ENCODE measurements at regions not wholly inside any gene's neighbourhood (a gene's known extent, or its start where the extent isn't known, plus 50 kb on each side); places are given as distances from the start of the nearest gene placed in this dataset.
"Not testable (repeated sequence)": the region's sequence is repeated elsewhere in the genome, so short reads cannot be mapped to it uniquely, and the experiment has no call there.

DNA sequence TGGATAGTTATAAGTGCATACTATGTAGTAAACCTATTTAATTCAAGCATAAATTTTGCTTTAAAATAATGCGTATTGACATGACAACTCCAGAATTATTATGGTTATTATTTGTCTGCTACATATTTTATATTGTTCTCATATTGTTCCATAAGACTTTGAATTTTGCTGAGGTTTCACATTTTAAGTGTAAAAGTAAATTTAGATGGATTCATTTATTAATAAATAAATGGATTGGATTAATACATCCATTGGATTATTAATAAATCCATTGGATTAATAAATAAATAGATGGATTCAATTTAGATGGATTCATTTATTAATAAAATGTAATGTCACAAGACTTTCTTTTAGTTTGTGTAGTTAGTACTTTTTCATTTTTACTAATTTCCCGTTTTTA lies 1768.0 kb upstream of the PCDH10 start:
- FAIRE-seq, result peak; percentile 12

DNA sequence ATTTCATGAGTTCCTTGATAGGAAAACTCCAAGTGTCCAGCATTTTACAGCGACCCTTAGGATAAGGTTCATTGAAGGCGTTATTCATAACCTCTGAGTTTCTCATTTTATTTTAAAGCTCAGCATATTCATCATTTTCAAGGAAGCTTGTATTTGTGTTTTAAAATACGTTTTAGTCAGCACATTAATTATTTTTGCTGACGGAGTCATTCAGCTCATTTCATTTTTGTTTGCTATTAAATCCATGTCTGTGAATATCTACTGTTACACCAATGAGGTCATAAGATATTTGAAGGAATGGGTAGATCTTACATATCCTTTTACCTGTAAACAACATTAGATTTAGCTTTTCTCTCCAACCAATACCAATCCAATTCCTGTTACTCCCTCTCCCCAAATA lies 1766.3 kb upstream of the PCDH10 start:
- FAIRE-seq, result no peak

DNA sequence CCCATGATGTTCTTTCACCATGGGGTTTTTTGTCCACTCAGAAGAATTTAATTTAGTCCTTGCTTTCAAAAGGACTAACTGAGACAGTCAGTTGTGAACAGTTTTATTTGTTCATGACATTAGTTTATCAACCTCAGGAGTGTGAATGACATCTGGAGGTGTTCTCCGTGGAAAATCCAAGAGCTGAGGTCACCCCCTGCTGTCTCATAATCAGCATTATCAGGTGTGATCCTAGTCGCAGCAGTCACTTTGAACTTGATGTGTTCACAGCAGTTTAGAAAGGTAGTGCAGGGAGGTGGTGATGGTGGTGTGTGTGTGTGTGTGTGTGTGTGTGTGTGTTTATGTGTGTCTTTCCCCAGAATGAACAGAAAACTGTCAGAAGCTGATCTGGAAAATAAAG lies 1760.8 kb upstream of the PCDH10 start:
- FAIRE-seq, result no peak

DNA sequence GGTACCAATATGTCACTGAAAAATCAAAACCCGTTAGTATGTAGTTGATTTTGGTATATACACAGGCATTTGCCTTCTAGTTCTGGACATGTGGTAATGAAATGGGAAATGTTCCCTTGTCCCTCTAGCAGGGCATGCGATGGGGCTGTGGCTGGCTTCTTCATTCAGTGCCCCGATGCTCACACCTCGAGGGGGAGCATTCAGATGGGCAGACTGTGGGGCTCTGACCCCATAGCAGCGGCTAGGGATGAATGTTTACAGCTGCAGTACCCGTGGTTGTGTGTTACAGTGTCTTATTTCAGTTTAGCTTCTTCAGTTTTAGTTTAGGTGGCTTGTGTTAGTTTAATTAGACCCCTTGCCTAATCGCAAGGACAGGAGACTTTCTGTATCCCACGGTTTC lies 1741.0 kb upstream of the PCDH10 start:
- no peak for FAIRE-seq

DNA sequence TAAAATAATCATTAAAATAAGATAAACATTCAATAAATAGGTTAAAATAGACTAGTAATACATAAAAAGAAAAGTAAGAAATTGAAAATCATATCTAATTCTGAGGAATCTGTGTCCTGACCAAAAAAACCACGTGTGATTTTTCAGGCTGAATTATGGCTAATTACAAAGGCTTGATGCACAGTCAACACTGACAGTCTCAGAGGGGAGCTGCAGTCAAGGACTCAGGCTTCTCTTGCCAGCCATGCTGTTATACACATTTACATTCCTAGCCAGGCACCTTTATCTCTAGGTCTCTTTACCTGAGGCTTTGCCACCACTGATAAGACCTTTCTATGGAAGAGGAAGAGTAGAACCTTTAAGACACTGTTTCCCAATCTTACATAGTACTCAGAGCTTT lies 1737.7 kb upstream of the PCDH10 start:
- no peak for FAIRE-seq

DNA sequence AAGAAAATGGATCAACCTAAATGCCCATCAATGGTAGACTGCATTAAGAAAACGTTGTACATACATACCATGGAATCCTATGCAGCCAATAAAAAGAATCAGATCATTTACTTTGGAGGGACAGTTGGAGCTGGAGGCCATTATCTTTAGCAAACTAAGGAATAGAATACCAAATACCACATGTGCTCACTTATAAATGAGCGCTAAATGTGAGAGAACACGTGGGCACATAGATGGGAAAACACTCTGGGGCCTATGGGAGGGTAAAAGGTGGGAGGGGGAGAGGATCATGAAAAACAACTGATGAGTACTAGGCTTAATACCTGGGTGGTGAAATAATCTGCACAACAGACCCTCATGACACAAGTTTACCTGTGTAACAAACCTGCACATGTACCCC lies 1729.9 kb upstream of the PCDH10 start:
- no peak for FAIRE-seq

DNA sequence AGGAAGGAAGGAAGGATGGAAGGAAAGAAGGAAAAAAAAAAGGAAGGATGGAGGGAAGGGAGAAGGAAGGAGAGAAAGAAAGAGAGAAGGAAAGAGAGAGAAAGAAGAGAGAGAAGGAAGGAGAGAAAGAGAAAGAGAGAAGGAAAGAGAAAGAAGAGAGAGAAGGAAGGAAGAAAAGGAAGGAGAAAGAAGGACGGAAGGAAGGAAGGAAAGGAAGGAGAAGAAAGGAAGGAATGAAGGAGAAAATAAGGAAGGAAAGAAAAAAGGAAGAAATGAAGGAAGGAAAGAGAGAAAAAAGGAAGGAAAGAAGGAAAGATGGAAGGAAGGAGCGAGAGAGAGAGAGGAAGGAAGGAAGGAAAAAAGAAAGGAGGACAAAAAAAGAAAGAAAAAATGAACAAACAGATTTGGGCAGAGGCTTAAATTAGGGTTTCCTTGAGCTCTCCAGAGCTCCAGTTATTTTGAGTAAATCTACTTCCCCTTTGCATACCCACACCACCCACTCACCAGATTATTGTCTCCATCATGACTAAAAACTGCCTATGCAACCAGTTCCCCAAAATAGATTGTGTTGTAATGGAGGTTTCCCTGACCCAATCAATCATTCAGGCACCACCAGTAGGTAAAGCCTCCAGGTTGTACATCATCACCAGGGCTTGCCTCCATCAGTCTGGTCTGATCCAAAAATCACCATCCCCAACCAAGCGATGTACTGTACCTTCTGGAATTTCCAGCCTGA lies 1722.9 kb upstream of the PCDH10 start:
- FAIRE-seq, result no peak

DNA sequence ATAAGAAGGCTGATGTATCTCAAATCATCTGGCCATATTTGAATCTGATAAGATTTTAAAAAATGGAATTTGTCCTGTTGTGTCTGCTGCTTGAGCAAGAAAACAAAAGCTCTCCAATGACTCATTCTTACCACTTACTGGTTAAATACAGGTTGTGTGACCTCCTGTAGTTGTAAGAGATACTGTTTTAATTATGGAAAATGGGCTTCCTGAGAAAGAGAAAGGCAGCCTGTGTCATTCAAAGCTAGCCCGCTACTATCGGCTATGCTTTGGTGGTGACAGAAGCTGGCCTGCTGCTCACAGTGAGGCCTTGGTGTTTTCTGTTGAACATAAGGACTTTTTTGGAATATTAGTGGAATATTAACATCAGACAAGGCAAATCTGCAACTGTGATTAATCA lies 1722.1 kb upstream of the PCDH10 start:
- FAIRE-seq, result no peak

DNA sequence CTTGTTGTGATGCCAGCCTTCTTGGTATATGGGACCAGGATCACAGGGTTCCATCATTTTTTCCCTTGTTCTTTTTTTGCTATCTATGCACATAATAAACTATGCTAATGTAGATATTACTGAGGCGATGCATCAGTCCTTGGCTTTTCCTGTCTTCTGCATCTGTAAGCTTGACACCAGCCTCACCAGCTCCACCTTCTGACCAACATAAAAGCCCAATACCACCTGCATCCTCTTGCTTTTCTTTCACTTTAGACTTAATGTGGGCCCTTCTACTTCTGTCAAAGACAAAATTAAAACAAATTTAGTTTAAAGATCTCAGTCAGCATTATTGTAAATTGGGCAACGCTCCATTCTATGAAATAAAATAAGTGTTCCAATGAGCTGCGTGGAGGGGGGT lies 1718.8 kb upstream of the PCDH10 start:
- FAIRE-seq, result no peak

DNA sequence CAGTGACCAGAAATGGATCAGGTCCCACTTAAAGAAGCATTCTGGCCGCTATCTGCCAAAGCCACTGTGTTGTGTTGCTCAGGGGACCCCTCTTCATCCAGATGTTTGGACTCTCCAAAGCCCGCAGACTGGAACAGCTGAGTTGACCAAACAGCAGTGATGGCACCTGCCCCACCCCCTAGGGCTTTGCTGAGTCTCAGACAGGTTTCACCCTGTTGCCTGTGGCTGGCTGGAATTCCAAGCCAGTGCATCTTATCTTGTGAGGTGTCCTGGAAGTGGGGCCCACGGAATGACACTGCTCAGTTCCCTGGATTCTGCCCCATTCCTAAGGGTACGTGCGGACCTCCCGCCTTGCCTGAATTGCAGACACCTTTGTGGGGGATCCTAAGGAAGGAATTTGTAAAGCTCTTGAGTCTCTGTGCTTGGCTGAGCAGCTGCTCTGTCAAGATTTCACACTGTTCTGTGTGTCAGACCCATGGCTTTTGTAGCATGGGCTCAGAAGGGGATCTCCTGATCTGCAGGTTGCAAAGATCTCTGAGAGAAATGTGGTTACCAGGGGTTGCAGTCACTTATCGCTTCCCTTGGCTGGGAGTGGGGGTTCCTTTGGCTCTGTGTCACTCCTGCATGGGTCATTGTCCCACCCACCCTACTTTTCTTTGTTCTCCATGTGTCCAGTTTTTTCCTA lies 1707.9 kb upstream of the PCDH10 start:
- FAIRE-seq, result no peak

DNA sequence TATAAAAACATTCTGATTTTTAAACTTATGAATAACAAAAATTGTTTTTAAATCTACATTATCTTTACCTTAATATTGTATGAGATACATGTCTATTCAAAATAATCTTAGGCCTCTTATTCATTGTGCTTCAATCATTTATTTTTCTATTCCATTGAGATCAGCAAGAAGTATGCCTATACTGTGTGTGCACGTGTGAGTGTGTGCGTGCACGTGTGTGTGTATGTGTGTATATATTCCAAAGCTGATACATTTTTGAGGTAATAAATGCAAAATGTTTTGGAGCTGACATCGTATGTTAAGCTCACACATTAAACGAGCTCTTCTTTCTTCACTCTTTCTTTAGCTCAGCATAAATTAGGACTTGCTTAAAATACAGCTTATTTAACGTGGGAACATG lies 1701.2 kb upstream of the PCDH10 start:
- no peak for FAIRE-seq

DNA sequence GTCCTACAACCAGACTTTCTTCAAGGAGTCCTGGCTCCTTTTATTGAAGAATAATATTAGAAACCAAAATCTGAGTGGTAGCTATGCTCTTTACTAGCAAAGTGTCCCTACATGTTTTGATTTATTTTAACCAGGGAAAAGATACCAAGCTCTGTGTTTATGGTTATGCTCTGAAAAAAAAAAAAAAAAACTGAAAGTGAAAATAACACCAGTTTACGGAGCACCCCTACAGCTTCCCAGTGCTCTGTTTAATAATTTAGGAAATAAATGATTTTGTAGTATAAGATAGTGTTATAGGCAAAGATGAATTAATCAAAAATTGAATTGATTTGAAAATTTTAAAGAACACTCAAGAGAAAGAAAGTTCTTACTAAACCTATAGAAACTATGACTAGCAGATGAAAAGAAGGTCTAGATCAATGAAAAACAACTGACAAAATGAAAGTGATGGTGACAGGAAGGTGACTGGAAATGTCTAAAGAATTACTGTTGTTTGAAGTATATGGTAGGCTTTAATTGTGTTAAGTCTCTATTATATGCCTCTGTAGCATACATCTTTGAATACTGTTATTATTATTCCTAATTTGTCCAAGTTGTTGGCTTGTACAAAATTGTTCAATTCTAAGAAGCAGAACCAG lies 1698.4 kb upstream of the PCDH10 start:
- FAIRE-seq, result no peak

DNA sequence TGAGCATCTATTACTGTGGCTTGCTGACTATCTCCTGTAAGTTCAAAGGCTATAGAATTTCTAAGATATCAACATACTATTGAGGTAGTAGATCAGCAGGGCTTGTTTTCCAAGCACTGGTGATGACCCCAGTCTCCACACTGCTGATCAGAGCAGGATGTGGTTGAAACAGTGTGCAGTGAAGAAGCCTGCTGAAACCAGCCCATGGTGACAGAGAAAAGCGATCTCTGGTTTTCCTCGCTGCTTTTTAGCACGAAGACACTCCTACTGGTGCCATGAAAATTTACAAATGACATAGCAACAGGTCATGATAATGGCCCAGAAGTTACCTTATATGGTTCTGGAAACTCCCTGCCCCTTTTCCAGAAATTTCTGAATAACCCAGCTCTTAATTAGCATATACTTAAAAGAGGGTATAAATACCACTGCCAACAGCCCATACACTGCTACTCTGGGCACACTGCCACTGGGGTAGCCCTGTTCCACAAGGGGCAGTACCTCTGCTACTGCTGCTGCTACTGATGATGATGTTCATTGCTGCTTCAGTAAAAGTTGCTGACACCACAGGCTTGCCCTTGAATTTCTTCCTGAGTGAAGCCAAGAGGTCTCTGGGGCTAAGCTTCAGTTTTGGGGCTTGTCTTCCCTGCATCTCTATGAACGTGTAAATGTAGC lies 1689.5 kb upstream of the PCDH10 start:
- no peak for FAIRE-seq

DNA sequence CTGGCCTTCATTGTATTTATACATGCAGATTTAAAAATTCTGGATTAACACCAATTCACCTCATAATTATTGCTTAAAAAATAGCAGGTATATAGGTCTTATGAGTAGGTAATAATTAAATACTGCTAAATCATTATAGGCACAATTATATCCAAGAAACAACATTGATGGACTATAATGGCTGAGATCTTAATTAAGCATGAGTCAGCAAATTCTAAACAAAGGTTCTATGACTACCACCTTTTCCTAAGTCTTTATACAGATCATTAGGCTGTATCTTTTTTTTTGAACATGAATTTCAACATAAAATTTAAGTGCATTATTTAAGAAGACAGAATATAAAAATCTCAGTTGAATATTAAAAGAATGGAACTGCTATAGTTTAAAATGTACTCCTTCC lies 1678.7 kb upstream of the PCDH10 start:
- no peak for FAIRE-seq

DNA sequence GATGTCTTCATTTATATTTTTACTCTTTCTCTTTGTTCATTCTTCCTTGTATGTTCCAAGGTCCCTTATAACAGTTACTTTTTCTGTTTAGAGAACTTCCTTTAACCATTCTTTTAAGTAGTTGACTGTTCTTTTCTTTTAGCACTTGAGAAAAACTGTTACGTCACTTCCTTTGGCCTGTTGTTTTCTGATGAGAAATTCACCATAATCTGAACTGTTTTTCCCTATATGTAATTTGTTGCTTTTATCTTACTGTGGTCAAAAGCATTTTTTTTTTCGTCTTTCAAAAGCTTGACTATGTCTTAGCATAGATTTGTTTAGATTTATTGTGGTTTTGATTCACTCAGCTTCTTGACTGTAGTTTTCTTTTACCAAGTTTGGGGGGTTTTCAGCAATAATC lies 1660.3 kb upstream of the PCDH10 start:
- FAIRE-seq, result no peak

DNA sequence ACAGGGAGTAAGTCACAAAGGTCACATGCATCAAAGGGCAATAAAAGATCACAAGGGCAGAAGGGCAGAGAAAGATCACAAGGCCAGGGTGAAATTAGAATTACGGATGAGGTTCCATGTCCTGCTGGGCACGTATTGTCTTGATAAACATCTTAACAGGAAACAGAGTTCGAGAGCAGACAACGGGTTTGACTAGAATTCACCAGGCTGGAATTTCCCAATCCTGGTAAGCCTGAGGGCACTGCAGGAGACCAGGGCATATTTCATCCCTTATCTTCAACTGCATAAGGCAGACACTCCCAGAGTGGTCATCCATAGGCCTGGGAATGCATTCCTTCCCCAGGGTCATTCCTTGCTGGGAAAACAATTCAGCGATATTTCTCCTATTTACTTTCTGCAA lies 1652.9 kb upstream of the PCDH10 start:
- not testable (repeated sequence) for FAIRE-seq

DNA sequence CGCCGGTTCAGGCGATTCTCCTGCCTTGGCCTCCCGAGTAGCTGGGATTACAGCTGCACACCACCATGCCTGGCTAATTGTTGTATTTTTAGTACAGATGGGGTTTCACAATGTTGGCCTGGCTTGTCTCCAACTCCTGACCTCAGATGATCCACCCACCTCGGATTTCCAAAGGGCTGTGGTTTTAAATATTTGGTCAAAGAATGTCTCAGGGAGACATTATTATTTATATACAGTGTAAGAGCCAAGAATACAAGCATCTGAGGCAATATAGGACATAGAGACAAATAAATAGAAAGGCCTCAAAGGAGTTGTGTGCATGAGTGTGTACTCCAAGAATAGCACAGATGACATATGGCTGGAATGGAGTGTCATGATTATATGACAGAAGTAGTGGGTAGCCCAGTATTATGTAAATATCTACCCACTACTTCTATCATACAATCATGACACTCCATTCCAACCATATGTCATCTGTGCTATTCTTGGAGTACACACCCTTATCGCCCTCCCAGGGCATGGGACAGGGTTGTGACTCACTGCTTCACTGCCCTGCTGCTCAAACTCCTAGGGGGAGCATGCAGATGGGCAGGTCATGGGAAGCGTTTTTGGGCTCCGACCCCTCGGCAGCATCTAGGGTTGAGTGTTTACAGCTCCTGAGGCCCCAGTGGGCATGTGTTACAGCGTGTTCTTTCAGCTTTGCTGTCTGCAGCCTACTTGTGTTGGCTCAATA lies 1649.8 kb upstream of the PCDH10 start:
- no peak for FAIRE-seq

DNA sequence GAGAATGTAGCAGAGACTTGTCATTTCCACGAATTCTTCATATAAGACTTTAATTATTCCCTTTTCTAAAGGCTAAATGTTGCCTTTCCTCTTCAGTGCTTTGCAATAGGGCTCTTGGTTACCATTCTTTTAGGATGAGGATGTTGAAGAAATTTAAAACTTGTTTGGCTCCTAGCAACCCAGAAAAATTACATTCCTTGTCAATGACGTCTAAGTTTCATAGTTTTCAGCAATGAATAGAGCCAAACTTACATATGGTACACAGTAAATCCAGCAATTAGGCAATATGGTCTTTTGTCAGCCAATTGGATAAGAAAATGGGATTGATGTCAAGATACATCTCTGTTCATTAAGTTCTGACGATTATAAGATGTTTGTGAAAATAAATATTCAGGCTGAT lies 1639.6 kb upstream of the PCDH10 start:
- no peak for FAIRE-seq

DNA sequence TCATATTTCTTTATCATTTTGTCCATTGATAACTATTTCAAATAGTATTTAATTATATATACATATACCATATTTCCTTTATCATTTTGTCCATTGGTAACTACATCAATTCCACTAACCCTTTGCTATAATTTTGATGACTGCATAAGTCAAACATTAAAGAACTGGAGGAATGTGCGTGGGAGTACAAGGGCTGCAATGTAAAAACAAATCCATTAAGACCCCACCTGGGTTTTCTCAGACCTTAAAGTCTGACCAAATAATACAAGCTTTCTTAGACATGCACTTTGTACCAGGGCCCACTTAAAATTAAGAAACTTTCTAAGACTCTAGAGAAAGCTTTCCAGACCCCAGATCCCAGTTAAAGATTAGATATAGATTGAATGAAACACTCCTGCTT lies 1622.4 kb upstream of the PCDH10 start:
- no peak for FAIRE-seq

DNA sequence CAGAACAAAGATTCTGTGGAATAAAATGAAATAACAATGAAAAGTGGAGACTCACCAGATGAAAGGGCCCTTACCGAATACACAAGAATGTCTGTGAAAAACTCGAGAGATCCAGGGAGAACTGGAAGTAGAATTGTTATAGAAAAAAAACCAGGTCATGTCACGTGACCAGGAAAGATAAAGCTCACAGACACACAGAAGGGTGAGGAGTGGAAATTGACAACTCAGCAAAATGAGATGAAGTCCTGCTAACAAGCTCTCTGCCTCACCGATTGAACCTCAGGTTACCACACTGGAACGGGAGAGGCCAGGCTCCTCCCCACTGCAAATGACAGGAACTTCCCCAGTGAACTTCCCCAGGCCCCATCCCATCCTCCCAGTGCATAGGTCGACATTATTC lies 1618.0 kb upstream of the PCDH10 start:
- no peak for FAIRE-seq

DNA sequence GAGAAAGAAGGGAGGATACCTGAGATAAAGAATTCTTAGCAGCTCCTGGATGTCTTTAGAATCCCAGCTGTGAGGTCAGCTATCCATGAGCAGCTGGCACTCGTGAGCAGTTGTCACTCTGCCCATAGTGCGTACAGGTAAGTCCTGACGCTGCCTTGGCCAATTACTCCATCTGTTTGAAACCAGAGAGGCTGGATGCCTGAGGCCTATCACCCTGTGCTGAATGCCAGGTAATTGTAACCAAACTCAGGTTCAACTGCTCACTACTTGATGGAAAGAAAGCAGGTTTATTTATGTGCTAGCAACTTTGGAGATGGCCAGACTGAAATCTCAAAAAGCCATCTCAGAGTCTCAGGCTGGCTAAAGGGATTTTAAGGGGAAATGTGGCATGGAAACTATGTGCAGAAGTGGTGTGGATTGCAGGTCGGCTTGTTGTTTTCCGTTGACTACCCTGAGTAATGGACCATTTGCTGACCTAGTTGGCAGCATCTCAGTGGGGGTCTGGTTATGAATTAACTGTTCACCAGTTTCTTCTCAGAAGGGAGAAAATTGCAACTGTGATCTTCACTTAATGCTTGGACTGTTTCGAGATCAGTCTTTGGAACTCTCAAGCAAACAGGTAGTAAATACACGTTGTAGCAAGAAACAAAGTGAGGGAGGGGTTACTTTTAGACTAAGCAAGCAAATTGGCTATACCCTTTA lies 1614.0 kb upstream of the PCDH10 start:
- FAIRE-seq, result no peak

DNA sequence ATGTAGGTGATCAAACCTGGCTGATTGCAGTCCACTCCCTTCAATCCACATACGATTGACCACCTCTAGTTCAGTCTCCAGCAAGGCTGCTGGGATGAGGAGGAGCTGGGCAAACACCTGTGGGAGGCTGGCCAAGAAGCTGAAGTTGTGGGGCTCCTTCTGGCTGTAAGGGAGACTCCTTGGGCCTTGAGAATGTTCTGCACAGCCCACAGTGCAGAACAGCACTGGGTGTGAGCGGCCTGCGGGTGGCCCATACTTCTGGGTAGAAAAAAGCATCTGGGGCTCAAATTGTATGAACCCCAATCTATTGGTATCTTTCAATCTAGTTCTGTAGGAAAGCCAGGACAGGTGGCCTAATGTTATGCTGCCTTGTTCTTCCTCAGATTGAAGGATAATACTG lies 1608.8 kb upstream of the PCDH10 start:
- FAIRE-seq, result no peak
